ENCODE measurements at regions not wholly inside any gene's neighbourhood (a gene's known extent, or its start where the extent isn't known, plus 50 kb on each side); places are given as distances from the start of the nearest gene placed in this dataset.

DNA sequence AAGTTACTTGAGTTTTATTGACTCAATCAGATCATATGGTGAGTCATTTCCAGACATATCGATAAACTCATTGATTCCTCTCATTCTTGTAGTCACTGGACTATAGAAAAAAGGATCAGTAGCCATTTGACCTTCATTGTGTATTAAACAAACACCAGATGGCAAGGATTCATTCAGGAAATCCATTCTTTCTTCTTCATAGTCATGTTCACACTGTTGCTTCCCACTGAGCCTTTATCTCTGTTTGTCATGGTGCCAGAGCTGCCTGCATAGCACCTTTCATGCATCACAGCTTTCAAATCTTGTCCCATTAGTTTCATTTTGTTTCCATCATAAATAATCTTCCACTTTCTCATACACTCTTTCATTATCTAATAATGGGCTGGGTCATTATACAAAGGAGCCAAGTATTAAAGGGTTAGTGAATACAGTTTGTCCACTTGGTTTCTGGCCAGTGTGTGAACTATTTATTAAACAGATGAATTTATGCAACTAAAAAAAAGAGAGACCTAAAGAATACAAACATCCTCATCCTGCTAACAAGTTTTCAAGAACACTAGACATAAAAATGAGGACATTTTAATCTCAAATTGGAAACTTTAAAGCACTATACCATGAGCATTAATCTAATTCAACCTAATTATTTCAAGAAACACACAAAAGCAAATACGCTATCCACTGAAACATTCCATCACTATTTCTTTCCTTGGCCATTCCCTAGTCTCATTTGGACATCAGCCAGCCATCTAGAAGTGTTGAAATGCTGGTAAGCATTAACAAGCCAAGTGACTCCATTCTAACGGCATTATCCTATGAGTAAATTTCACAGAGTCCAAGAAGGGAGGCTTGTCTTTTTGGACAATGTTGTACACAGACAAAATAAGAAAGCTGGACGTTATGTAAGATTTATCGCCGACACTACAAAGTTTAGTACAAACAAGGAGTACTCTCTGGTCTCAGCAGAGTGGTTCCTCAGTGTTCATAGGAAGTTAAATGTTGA is 476.5 kb downstream of the FOXG1 start:
- TF ChIP-seq, protein P1, sequence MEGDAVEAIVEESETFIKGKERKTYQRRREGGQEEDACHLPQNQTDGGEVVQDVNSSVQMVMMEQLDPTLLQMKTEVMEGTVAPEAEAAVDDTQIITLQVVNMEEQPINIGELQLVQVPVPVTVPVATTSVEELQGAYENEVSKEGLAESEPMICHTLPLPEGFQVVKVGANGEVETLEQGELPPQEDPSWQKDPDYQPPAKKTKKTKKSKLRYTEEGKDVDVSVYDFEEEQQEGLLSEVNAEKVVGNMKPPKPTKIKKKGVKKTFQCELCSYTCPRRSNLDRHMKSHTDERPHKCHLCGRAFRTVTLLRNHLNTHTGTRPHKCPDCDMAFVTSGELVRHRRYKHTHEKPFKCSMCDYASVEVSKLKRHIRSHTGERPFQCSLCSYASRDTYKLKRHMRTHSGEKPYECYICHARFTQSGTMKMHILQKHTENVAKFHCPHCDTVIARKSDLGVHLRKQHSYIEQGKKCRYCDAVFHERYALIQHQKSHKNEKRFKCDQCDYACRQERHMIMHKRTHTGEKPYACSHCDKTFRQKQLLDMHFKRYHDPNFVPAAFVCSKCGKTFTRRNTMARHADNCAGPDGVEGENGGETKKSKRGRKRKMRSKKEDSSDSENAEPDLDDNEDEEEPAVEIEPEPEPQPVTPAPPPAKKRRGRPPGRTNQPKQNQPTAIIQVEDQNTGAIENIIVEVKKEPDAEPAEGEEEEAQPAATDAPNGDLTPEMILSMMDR (IDR thresholded peaks at IDR 0.05), result no peak
- TF ChIP-seq EZH2 (IDR thresholded peaks at IDR 0.05; ENCODE audit: borderline replicate concordance, insufficient read depth, low read depth, low read length, poor library complexity, severe bottlenecking), result no peak

All from B cell (primary cell).